GM18873 (cell line): ENCODE measurements at regions not wholly inside any gene's neighbourhood (a gene's known extent, or its start where the extent isn't known, plus 50 kb on each side); places are given as distances from the start of the nearest gene placed in this dataset.

ENCODE experiments used
- ATAC-seq: cut with Tn5 transposase; IDR thresholded peaks from one replicate; pipeline ENCODE4 v1.9.1; 2021; ENCODE audit warnings: mild to moderate bottlenecking, moderate library complexity, moderate number of reproducible peaks; ENCODE audit not compliant: unreplicated experiment, low FRiP score

DNA sequence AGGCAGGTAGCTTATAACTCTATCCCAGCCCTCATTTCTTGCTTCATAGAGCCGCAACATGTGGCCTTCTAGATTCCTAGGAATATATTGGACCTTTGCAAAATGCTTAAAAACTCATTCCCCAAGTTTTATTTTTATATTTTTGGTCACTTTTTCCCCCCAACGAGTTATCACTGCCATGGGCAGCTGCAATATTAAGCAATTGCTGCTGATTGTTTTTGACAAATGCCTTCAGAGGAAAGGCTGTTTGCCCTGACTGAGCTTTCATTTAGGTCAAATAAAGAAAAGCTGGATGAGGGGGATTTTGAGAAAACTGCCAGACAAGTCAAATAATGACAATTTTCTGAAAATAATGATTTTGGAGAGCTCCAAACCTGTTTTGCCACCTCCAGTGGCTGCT is 976.9 kb upstream of the MBL2 start:
- ATAC-seq, result no peak

DNA sequence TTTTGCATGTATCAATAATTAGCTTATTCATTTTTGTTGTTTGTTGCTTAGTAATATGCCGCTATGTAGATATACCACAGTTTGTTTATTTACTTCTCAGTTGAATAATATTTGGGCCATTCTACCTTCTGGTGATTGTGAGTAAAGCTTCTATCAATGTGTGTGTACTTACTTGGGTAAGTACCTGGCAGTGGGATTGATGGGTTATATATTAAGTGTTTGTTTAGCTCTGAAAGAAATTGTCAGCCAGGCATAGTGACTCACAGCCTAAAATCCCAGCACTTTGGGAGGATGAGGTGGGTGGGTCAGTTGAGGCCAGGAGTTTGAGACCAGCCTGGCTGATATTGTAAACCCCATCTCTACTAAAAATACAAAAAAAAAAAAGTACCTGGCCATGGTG is 975.7 kb upstream of the MBL2 start:
- ATAC-seq, result no peak

DNA sequence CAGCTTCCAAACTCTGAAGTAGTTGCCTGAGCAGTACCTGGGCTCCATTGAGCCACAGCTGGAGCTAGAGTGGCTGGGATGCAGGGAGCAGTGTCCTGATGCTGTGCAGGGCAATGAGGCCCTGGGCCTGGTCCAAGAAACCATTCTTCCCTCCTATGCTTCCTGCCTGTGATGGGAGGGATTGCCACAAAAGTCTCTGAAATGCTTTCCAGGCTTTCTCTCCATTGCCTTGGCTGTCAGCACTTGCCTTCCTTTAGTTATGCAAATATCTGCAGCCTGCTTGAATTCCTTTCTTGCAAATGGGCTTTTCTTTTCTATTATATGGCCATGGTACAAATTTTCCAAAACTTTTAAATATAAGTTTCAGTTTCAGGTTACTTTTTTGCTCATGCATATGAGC is 972.2 kb upstream of the MBL2 start:
- ATAC-seq, result no peak

DNA sequence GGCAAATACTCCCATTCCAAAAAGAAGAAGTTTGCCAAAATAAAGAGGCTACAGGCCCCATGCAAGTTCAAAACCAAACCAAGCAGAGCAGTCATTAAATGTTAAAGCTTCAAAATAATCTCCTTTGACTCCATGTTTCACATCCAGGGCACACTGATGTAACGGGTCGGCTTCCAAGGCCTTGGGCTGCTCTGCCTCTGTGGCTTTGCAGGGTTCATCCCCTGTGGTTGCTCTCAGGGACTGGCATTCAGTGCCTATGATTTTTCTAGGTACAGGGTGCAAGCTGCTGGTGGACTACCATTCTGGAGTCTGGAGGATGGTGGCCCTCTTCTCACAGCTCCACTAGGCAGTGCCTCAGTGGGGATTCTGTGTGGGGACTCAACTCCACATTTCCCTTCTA is 971.6 kb upstream of the MBL2 start:
- no peak for ATAC-seq

DNA sequence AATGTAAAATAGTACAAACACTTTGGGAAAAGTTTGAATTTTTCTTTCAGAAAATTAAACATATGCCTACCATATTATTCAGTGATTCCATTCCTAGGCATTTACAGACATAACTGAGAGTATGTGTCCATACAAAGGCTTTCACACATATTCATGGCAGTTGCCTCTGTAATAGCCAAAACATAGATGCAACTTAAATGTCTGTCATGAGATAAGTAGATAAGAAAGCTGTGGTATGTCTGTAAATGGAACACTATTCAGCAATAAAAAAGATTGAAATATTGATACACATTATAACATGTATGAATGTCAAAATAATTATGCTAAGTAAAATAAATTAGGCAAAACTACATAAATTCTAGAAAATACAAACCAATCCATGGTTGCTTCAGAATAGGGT is 964.5 kb upstream of the MBL2 start:
- ATAC-seq, result no peak

DNA sequence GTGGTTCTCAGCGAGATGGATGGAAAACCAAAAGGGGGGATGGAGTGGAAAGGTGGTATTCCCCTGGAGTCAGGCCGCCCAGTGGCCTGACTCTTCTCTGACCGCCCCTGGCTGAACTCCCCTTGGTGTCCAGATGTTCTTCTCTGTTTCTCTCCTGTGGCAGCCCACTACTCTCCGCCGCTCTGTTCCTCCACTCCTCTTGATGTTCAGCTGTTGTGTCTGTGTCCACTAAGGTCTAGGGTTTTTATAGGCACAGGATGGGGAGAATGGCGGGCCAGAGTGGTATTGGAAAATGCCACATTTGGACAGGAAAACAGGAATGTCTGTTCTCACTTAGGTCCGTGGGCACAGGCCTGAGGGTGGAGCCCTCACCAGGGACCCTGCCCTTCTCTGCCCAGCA is 954.3 kb upstream of the MBL2 start:
- no peak for ATAC-seq

DNA sequence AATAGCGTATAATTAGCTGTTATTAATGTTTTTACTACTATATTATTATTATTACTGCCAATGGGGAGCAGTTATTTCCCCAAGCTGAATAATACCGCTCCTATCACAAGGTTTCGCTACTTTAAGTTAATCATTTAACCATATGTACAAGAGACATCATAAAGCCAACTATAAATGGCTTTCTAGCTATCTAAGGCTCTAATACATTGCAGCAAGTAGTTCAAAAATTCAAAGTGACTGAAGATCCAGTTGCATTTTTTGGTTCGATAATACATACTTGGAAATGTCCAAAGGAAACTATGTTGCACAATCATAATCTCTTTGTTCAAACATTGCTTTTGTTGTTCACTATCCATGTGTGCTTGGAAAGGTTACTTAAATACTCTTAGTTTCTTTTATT is 952.0 kb upstream of the MBL2 start:
- no peak for ATAC-seq

DNA sequence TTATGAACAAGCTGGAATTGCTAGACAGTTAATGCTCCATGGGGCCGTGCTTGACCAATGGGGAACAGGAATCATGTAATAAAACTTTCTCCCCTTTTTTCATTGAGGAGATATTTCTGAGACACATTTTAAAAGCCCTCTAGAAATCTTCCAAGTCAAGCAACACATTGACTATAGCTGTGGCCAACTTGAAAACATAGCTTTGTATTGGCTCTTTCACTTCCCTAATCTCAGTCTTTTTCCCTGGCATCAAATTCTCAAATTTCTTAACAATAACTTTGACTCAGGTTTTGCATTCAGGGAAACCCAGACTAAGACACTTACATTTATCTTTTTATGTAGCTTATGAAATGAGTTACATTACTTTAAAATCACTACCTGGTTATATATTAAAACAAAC is 947.1 kb upstream of the MBL2 start:
- ATAC-seq, result no peak

DNA sequence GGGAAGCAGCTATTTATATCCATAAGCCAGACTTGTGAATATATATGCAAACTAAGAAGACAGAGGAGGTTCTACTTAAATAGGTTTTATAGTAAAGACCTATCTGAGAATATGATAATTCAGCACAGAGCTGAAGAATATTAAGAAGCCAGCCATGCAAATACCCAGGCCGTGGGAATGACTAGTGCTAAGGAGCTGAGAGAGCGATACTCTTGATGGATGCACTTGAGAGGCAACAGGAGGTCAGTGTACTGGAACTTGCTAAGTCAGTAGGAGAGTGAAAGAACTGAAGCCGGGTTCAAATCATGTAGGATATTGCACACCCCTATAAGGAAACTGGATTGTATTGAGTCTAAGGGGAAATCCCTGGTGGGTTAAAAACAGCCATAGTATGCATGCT is 943.6 kb upstream of the MBL2 start:
- no peak for ATAC-seq

DNA sequence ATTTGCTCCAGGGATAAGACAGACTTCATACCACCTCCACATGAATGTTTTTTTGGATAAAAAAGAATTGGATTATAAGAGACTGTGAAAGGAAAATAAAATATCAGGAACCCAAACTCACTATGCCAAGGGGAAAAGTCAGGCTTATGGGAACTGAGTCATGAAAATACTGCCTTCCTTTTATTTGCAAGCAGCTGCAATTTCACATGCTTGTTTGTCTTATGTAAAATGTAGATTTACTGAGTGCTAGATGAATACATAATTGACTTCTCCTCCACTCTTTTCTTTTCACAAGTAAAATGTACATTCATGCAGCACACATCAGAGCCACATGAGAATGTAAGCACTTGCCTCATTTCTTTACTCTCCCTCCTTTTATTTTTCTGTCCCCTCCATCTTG is 940.8 kb upstream of the MBL2 start:
- no peak for ATAC-seq

DNA sequence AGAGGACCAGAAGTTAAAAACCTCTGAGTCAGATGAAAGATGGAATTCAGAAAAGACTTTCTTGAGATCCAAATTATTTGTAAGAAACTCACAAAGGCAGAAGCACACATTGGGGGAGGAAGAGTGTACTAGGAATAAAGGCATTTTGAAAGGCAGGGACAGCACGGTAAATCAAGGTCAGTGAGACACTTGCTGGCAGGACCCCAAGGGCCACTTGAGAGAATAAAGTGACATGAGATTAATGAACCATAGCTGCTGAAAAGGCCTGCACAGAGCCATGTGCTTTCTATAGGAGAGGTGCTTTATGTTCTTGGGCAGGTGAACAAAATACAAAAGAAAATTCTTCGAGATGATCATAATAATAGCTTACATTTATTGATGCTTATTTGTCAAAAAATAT is 929.9 kb upstream of the MBL2 start:
- ATAC-seq, result no peak

DNA sequence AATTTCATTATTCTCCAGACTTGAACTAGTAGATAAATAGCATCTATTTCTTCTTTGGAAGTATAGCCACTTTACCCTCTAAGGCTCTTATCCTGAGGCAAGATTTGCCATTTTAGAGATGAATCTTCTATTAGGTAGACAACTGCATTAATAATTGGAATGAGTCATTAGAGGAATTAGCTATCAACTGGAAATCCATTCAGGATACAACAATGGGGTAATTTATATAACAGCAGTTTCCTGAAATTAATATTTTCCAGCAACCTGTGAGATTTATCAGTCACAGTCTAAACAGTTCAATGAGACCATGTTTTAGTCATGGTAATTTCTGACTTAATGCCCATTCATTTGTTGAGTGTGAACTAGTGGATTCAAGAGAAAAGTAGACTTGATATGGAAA is 928.6 kb upstream of the MBL2 start:
- ATAC-seq, result no peak

DNA sequence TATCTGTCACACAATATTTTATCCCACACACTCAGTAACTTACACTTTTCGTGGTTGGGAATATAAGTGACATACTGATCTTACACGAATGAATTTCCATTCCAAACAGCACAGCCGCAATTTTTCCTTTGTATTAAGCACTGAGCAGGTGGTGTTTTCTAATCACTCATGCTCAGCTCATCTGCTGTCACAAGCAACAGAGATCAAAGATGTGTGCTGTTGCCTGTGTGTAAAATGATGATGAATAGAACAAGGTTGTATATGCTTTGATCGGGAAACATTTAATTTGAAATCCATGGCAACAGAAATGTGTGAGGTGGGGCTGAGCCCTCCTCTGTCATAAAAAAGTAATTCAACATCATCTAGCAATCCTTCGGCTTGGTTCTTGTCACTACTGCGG is 927.7 kb upstream of the MBL2 start:
- no peak for ATAC-seq

DNA sequence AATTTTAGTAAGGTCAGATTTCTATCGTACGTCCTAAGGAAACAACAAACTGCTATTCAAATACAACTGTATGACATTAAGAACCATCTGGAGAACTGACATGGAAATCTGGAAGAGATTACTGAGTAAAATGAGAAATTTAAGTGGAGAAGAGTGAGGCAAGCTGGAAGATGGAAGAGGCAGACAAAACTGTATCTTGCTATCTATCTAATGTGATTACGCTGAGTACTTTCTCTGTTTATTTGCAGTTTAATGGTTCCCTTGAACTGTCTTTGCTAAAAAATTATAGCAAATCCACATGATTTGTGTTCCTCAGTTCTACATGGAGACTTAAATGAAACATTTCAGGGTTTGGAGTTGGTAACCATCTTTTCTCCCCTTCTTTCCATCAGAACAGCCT is 927.1 kb upstream of the MBL2 start:
- no peak for ATAC-seq

DNA sequence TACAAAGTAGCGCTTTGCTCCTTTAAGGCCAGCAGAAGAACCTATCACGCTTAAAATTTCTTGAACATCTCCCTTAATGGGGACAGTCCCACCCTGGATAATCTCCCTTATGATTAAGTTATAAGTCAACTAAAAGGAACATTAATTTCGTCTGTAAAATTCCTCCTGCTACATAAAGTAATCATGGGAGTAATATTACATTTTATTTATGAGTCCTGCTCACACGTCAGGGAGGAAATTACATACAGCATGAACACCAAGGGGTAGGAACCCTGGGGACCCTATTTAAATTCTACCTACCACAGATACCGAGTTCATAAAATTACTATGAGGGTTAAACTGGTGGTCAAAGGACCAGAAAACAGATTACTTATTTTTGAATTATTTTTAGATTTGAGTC is 926.6 kb upstream of the MBL2 start:
- ATAC-seq, result no peak

DNA sequence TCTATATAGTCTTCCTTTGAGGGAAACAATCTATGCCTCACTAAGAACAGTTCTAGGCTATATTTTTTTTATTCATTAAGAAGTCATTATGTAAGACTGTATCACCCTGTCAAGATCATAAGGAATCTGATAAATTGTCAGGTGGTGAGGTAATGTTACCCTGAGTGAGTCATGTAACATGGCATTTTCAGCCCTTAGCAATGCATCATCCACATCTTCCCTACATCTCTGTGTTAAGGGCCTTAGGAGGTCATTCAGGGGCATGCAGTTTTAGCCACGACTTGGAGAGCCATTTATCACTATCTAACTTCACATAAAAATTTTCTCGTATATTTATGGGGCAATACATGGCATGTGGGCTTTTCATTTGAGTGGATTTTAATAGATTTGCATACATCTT is 924.5 kb upstream of the MBL2 start:
- ATAC-seq, result no peak

DNA sequence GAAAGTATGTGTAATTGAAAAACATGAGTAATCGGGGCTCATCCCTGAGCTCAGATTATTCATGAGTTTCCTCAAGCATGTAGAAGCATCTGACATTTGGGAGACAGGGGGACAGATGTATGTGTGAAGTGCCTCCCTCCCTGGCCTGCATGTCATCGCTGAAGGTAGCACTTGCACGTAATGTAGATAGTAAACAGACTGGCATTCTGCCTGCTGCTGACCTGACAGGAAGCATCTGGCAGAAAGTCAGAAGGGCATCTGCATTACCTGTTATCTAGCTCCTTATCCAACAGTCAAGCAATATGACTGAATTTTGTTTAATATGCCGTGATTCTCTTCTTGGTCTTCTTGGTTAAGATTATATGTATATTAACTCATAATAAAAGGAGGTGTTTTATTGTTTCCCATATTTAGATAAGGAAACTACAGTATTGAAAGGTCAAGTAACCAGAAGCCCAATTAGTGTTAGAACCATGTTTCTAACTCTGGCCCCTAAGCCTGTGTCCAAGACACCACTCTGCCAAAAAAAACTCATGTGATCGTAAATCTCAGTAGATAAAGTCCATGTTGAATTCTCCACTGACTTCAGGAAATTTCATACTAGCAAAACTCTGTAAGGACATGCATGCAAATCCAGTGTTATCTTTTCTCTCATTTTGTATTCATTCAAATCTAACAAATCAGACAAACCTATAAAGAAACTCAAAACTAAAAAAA is 918.1 kb upstream of the MBL2 start:
- no peak for ATAC-seq

DNA sequence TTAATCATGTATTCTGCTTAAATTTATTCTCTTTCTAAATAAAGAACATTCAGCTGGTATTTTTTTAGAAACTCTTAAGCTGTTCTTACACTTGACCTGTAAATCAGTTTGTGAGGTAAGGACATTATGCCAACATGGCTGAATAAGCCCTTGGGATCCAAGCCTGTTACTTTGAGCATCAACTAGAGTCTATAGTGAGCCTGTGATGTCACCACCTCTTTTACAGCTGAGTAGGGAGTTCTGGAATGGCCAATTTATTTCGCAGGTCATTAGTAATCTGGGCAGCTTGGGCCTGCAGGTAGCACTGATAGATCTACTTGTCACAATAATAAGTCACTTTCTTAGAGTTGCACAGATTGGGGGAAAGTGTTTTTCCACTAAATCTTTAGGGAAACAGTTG is 915.2 kb upstream of the MBL2 start:
- no peak for ATAC-seq

DNA sequence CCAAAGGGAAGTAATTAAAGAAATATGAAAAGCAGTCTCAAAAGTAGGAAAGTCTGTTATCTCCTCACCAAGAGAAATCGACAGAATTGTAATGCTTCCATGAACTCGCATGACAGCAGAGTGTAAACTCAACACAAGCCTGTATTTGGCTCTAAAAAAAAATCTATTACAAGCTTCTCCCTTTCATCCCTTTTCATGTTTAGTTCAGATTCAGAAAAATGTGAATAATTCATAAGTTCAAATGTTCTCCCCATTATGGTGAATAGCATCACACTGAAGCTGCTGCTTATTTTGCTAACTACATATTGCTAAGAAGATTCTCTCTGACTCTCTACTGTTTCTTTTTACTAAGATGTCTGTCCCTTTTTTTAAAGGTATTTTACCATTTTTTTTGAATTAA is 910.3 kb upstream of the MBL2 start:
- no peak for ATAC-seq

DNA sequence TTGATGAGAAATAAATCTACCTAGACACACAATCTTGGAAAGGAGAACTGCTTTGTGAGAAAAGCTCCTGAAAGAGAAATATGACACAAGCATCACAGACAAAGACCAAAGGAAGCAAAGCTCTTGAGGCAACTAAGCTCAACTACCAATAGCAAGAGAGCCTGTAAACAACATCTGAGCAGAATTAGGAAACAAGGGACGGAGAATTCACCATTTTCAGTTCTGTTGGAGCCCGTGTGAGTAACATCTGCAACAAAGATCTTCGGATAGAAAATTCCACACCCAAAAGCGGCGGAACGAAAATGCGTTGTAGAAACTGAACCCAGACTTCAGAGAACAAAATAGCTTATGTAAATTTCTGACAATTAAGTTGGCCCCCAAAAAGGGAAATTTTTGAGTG is 909.9 kb upstream of the MBL2 start:
- ATAC-seq, result no peak

DNA sequence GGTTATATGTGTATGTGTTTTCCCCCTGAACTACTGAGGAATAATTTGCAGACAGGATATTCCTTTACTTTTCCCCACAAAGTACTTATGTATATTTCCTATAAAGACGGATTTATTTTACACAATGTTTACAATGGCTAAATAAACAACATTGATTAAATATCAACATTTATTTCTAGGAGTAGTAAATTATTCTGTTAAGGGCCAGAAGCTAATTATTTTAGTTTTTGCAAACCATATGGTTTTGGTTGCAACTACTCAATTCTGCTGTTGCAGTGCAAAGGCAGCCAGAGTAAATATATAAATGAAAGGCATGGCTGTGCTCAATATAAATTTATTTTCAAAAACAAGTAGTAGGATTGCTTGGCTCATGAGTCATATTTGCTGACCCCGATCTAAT is 907.1 kb upstream of the MBL2 start:
- no peak for ATAC-seq

DNA sequence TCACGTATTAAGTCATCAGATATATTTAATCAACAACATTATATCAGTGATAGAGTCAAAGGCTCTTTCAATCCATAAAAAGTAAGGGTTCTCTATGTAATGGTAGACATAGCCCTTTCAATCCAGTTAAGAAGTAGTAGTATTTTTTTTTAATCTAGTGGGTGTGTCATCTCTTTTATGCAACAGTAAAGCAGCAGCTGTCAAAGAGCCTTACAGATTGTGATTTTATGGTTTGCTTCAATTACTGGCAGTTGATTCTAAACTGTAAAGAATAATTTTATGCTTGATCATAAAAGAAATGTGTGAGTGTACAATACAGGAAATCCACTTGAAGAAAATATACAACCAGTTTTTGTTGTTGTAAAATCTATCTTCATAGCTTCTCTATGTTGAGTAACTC is 902.6 kb upstream of the MBL2 start:
- ATAC-seq, result no peak

DNA sequence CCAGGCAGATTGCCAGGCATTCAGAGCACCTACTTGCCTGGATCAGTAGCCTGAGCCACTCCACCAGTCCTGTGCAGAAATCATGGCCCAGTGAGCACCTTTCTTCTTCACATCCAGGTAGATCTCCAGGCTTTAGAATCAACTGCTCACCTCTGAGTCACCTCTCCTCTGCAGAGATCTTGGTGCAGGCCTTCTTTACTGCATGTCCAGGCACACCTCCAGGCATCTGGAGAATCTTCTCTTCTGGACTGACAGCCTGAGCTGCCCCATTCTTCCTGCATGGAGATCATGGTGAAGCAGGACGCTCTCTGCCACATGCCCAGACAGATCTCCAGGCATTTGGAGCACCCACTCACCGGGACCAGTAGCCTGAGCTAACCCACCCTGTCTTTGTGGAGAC is 894.5 kb upstream of the MBL2 start:
- no peak for ATAC-seq
